SU-DHL-6 (cell line): ENCODE measurements at regions not wholly inside any gene's neighbourhood (a gene's known extent, or its start where the extent isn't known, plus 50 kb on each side); places are given as distances from the start of the nearest gene placed in this dataset.

Experiments used
- CTCF ChIP-seq: fragments of 200-600 bp; sonication (generic); IDR thresholded peaks from one replicate; pipeline ENCODE4 v1.5.1; 2017; ENCODE audit warnings: antibody characterized with exemption, mild to moderate bottlenecking, low read length, moderate library complexity; ENCODE audit not compliant: insufficient read depth, poor library complexity, severe bottlenecking
- EZH2phosphoT487 ChIP-seq: fragments of 200-600 bp; sonication (generic), shearing (Covaris generic); conservative IDR thresholded peaks from 2 replicates; pipeline ENCODE4 v1.6.1; 2018; ENCODE audit warnings: mild to moderate bottlenecking, antibody characterized with exemption, low read length, moderate library complexity, mixed read lengths

- TF ChIP-seq EZH2phosphoT487 (no peak), CTCF (no peak)
Measured at GRCh38 chr3:165336786-165337185, 140.6 kb upstream of the SLITRK3 start.
